Astrocyte of the hippocampus (primary cell): ENCODE measurements at regions not wholly inside any gene's neighbourhood (a gene's known extent, or its start where the extent isn't known, plus 50 kb on each side); places are given as distances from the start of the nearest gene placed in this dataset.

Source experiments
- DNase-seq: peaks from one replicate; pipeline ENCODE4 v3.0.0; 2011; ENCODE audit warnings: low read depth, low spot score

DNA sequence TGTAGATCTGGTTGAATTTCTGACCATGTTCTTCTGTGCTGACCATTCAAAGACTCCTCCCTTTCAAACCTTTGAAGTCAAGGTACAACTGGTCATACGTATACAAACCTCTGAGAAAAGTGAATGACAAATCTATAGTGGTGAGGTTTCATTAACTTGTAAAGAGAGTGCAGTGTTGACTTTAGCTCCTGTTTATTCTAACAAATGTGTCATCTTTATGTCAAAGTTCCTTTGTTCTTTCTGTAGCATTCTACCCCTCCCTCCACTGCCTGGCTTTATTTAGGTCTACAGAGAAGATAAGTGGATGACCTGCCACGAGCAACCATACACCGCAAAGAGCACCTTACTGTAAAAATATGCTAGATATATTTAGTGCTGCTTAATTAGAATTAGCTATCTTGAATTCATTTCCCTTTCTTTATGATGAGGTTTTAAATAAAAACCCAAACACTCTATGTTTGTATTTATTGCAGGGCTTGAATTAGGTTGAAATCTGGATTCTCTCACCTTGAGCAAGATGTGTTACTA is 520.0 kb upstream of the CDH11 start:
- DNase-seq, result no peak

DNA sequence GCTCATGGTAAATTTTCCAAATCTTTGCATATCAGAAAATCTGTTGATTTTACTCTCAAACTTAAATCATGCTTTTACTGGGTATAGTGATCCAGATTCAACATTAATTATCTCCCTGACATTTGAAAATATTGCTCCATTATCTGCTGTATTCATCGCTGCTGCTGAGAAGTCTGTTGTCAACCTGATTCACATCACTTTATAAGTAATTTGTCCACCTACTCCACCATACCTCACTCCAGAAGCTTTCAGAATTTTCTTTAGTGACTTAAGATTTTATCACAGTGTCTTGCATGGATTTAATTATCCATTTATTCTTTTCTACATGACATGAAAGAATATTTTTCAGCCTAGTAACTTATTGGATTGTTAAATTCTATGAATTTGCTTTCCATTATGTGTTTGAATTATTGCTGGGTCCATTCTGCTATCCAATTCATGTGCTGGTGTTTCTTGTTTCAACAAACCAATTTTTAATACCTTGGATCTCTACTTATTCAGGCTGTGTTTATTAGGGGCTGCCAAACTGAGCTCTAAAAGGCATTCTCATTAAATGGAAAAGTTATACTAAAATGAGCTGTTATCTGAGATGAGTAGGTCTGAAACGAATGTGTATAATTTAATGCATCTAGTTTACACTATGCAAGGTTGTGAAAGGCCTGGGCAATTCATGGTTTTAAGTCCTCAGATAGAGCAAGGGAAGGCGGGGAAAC is 519.3 kb upstream of the CDH11 start:
- DNase-seq, result no peak

DNA sequence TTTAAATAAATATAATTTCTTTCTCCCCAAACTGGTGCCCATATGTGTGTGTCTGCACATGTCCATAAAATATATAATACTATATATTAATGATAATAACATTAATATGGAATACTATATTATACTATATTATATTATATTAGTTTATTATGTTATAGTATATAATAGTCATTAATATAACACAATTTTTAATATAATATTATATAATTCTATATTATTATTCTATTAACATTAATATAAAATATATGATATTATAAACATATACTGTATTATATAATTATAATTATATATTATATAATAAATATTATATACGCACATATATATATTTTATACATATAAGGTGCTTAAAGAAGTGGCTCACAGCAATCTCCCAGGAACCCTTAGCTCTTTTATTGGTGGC is 513.0 kb upstream of the CDH11 start:
- DNase-seq, result no peak

DNA sequence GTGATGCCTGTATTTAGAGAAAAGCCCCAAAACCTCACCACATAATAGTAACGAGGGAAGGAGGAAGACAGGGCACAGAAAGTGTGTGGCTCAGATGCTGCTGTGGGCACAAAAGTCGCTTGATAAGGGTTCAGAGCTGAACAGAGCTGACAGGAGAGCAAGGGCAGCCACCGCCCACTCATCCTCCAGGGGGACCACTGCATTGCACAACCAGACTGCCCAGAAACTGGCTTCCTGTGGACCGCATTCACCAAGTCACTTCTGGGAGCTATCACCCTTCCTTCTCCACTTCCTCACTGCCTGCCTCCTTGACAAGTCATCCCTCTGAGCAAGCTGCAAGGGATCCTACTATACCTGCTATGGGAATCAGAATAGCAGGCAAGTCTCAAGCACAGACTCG is 512.4 kb upstream of the CDH11 start:
- no peak for DNase-seq

DNA sequence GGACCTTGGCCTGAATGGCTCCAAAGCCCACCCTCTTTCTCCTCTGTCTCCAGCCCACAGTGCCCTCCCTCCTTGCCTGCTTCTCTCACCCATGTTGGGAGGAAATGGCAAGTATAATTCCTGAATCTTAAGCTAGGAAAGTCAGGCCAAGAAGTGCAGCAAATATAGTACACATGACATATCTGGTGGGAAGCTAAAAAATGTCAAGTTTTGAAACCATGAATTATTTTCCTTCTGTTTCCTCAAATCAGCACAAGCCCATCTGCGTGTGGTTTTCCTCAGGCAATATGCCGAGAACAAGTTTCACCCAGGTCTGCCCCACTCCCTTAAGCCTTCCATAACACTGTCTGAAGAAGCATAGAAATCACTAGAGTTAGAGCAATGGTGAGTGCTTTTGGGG is 502.8 kb upstream of the CDH11 start:
- DNase-seq, result no peak

DNA sequence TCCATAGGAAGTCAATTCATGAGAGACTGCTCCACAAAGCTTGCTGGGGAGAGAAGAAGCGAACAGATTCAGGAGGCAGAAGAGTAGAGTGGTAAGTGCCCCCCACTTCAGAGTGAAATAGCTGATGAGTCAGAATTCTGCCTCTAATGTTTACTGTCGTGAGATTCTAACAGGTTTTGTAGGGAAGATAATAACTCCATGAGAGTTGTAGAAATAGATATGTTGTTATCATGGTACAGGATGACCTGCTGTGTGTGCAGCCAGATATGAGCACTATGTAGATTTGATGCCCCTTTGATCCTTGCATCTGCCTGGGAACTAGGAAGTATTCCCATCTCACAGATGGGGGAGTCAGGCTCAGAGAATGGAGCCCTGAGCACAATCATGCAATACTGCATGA is 502.4 kb upstream of the CDH11 start:
- DNase-seq, result no peak

DNA sequence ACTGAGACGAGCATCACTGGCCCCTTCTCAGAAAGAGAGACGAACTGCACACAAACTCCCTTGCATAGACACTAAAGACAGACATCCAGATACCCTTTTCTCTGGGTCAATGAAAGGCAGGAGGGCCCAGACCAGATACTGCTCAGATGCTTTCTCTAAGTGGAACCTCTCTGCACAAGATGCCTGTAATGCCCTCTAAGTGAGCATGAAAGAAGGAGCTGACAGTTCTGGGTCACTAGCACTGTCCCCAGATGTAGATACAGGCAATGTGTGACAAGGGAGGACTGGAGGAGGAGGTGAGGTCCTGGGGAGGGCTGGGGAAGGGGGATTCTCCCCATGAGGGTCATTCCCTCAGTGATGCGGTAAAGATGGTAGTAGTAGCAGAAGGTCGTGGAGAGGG is 501.0 kb upstream of the CDH11 start:
- no peak for DNase-seq

DNA sequence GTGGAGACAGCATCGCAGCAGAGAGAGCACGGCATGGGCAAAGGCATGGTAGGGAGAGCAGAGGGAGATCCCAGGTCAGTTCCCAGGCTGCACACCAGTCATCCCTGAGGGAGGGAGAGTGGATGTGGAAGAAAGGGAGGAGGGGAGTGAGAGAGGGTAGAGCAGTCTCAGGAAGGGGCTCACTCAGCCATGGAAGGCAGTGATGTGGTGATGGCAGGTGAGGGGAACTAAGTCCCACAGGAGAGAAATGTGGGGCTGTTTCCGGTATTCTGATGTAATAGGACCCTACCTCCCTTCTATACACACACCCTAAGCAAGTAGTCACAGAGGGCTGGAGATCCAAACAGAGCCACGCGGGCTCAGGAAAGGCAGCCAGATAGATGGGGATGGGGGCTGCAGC is 500.3 kb upstream of the CDH11 start:
- no peak for DNase-seq

DNA sequence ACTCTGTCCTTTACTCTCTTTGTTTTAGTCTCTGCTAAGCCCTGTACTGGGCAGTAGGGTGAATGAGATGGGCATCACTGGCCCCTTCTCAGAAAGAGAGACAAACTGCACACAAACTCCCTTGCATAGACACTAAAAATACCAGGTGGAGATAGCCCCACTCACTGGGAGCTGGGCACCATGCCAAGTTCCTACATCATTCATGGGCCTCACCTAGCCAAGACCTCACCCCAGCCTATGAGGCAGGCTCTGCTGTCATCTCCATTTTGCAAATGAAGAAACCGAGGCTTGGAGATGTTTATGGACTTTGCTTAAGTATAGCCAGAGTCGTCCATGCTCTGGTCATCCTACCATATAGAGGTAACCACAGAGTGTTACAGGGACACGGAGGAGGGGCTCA is 499.8 kb upstream of the CDH11 start:
- no peak for DNase-seq

DNA sequence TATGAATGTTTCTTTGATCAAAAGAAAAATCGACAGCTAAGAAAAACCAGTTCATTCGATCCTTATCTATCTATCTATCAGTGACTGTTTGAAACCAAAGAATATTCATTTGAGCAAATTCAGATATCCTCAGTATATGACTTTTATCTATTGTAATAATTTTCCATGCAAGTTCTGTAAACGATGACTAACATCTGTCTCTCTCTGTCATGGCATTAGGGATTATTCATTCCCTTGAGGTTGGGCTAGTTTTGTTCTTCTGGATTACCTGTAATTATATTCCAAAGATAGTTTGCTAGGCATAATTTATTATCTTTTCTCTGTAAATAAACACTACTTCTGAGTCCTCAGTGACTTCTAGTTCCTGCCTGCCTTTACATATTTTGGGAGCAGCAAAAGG is 497.7 kb upstream of the CDH11 start:
- DNase-seq, result no peak

DNA sequence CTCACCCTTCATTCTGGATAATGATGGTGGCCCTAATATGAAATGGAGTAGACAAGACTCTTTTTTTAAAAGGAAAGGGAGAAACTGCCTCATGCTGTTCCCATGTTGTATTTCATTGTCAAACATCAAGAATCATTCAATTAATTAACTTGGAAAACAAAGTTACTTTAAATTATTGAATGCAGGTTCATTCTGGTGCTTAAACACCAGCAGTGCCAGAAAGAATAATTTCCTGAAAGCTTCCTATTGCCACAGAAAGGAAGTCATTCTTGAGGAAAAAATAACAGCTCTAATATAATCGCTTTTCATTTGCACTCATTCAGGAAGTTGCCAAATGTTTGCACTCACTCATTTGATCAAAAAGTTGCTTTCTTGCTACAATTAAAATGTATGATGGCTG is 497.1 kb upstream of the CDH11 start:
- no peak for DNase-seq

DNA sequence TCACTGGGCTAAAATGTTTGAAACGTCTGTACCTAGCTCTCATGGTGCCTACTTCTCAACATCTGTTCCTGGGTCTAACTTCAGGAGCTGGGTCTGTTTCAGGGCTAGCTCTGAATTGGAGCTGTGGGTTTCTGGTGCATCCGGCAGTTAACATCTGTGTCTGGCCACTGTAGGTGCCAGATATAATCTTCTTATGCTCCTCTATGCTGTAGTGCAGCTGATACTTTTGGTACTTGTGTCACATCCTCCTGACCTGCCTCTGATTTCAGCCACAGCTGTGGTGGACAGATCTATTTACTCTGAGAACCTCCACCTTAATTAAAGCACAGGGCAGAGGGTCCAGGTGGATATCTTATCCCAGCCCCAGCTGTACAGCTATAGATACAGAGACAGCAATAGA is 496.5 kb upstream of the CDH11 start:
- no peak for DNase-seq

DNA sequence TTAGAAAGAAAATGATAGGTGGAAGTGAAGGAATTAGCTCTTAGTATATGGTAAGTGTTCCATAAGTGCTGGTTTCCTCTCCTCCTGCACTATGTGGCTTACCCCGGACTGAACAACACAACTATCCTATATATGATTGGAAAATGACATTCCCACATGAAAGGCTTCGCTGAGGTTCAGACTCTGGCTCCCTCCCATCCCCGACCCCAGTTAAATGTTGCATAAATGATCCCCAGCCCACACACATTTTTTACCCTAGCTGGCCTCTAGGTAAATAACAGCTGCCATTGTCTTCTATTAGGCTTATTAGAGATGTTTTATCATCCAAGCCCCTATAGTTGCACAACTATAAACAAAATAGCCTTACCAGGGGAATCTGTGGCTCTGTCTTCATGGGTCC is 495.6 kb upstream of the CDH11 start:
- no peak for DNase-seq

DNA sequence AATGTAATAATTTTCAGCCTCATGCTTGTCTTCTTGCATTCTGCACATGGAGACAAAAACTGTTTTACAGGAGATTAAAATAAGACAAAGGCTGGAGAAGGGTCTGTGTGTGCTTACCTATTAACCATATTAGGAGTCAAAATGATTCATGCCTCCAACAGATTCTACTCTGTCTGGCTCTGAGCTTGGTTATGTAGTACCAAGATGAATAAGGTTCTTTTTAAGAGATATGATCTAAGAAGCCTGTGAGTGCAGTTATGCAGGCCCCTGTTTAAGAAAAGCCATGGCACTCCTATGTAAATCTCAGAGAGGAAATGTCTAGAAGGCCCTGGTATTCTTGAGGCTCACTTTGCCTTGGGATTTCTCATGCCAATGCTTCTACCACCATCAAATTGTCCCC is 486.6 kb upstream of the CDH11 start:
- DNase-seq, result no peak

DNA sequence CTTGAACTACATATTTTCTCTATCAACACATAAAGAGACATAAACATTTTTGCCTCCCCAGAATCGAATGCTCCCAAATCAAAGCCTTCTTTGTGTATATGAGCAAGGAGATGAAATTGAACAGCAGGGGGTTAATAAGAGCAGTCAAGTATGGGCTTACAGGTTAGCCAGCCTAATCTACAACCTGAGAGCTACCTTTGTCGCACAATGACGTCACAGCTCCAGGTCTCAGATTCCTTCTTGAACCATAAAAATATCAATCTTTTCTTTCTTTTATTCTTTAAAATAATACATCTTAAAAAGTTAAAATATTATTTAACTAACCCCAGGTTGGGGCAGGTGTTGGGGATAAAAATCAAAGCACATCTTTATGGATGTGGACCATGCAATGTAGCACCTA is 482.9 kb upstream of the CDH11 start:
- DNase-seq, result no peak

DNA sequence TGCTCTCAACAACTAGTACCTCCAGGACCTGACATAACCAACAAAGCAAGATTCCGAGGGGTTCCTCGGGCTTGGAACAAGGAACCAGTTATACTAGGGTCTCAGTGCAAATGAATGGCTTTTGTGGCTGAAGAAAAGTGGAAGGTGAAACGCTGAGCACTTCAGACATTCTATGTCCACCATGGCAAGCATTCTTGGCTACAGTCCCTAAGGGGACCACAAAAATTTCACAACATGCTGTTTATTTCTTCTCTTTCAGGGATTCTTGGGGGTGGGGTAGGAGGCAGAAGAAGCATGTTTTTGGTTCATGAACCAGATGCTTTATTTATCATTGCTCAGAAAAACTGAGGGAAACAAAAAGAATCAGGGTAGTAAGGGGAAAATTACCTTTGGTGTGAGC is 479.9 kb upstream of the CDH11 start:
- peak; percentile 78 for DNase-seq

DNA sequence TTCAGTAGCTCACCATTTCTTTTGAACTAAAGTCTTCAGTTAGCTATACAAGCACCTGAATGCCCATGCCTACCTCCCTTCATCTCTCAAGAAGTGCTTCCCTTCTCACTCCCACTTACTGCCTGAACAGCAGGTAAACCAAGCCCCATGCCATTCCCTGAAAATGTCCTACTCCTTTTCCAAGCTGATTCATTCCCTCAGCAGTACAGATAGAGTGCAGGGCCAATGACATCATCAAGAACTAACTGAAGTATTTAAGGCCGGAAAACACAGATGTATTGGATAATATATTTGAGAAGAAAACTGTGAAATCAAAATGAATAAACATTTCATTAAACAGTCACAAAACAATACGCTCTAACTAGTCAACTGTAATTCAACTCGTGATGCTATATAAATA is 478.8 kb upstream of the CDH11 start:
- peak; percentile 14 for DNase-seq

DNA sequence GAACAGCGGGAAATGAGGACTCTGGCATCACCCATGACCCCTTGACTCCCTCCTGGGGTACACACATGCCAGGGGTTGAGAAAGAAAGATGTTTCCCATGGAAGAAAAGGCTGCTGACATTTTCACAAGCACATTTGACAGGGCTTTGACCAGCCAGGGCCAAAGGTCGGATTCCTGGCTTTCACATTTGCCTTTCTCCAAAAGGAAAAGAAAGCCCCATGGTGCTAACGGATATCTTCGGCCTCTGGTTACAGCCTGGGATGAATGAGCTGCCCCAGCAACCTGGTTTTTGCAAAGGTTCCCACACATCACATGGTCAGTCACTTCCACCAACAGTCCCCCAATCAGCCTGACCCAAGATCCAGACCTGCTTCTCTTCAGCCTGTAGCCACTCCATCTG is 478.2 kb upstream of the CDH11 start:
- no peak for DNase-seq

DNA sequence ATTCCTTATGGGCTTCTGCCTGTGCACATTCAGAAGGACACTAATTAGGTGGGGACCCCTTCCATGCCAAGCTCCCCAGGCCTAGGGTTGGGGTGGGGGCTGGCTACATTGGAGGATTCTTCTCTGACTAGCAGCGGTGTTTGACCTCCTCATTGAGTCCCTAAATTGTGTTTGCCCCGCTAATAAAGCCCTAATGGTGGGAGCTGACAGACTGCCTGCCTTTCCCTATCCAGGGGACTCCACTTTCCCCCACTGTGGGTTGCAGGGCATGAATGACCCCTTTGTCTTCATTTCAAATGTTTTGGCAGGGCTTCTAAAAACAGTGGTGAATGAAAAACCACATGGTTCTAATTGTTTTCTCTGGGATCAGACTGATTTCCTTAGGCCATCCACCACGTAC is 476.8 kb upstream of the CDH11 start:
- peak; percentile 63 for DNase-seq

DNA sequence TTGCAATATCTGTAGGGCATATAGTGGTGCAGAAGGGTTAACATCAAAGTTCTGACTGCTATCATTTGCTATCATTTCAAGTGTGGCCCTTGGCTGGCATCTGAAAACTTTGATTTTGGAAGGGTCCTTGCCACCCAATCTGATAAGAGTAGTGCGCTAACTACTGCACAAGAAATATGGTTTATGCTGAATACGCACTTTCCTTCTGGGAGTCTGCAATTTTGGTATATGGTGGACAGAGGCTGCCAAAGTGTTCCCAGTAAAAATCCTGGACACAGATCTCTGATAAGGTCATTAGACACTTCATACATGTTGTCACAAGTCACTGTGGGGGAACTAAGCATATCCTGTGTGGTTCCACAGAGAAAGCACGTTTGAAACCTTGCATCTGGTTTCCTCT is 461.6 kb upstream of the CDH11 start:
- no peak for DNase-seq

DNA sequence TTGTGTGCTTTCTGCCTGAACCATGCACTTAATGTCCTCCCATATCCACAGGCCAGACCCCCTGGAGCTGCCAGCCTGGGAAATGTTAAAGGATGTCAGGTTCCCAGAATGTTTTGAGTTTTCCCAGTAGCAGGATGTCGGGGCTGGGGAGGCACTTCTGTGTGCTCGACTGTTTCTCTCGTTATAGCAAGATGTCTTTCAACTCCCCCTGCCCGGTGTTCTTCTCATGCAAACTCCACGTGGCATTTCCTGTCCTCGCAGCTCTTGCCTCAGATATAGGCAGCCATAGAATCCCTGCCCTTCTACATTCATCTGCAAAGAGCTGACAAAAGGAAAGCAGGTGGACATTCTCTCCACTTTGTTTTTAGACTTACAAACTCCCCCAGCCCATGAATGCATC is 457.2 kb upstream of the CDH11 start:
- no peak for DNase-seq

DNA sequence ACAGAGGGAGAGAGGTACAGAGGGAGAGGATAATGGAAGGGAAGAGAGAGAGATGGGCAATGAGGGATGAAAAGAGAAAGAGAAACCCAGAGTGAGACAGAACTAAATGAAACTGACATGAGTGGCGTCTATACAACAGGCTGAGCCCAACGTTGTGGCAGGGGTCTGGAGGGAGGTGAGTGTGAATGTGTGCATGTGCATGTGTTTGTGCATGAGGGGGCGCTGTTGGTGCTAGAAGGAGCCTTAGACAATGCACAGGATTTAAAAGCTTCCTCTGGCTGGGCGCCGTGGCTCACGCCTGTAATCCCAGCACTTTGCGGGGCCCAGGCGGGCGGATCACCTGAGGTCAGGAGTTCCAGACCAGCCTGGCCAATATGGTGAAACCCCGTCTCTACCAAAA is 454.8 kb upstream of the CDH11 start:
- no peak for DNase-seq

DNA sequence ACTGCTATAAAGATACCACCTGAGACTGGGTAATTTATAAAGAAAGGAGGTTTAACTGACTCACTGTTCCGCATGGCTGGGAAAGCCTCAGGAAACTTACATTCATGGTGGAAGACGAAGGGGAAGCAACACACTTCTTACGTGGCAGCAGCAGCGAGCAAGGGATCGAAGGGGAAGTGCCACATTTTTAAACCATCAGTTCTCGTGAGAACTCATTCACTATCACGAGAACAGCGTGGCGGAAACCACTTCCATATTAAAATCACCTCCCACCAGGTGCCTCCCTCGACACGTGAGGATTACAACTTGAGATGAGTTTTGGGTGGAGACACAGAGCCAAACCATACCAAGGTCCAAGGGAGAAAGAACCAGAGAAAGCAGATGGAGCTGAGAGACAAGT is 454.3 kb upstream of the CDH11 start:
- no peak for DNase-seq

DNA sequence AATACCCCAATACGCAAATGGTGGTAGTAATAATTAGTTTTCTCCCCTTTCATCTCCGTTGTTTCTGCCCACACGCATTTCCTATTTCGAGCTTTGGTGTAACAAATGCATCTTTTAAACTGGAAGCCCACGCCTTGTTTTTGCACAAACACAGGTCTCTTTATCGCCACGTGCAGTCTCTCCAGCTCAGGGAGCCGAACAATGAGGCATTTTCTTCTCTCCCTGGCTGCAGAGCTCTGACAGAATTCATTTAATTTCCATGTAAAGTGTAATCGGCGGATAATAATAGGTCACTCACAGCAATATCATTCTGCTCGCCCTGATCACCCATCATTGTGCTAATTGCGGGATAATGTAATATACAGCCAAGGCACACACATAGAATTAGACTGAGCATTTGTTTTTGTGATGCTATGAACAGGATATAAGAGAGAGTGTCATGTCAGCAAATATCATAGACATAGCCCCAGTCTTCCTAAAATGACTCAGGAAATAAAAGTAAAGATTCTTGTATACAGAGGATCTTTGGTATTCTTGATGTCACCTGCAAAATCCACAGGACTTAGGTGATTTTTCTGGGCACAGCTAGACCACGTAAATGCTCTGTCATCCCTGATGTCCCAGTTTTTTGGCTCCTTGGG is 452.6 kb upstream of the CDH11 start:
- DNase-seq, result no peak
